ENCODE measurements at regions not wholly inside any gene's neighbourhood (a gene's known extent, or its start where the extent isn't known, plus 50 kb on each side); places are given as distances from the start of the nearest gene placed in this dataset.

- Histone ChIP-seq H3K9me3 (no peaks in the 10 kb centered on the region), H3K4me3 (no peak overlapping the region), H3K27me3 (peaks cover 7% of the 10 kb centered on the region), H3K36me3 (no peaks in the 10 kb centered on the region)
- DNase-seq = no peak
These were observed 65.4 kb downstream of the UBIAD1 start for GRCh38 chr1:11338284-11338924.

DNA sequence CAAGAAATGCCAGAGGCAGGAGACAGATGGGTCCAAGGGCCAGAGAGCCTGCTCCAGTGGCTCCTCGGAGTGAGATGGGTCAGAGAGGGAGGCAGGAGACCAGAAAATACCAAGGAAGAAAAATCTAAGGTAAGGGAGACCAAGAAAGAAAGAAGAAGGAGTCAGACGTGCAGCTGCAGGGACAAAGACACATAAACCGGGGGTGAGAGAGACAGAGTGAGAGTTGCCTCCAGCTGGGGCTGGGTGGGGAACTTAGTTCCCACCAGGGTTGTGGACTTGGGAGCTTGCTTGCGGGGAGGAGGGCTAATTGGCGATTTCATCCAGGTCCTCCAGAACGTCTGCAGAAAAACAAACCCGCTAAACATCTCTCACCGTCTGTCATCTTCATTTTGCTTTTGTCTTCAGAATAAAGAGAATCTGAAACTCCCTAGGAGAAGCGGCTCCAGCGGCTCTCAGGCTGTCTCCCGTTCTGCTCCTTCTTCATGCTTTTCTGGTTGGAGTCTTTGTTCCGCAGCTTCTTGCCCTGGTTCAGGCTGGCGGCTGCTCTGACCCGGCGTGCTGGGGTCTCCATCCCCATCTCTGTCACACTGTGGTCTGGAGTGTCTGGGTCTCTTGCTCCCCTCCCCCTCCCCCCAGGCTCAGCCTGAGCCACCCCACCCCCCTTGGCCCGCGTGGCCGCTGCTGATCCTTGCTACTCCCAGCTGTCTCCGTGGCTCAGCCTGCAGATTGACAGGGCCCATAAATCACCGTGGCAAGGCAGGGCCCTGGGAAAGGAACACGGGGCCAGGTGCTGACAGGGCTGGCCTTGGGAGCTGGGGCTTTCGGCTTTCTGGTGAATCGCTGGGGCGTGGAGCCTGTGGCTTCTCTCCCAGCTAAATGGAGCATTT is 66.6 kb downstream of the UBIAD1 start:
- Histone ChIP-seq H3K36me3 (no peaks in the 10 kb centered on the region), H3K4me3 (no peak overlapping the region), H3K27me3 (peaks cover 7% of the 10 kb centered on the region), H3K9me3 (no peaks in the 10 kb centered on the region)
- no peak for DNase-seq

DNA sequence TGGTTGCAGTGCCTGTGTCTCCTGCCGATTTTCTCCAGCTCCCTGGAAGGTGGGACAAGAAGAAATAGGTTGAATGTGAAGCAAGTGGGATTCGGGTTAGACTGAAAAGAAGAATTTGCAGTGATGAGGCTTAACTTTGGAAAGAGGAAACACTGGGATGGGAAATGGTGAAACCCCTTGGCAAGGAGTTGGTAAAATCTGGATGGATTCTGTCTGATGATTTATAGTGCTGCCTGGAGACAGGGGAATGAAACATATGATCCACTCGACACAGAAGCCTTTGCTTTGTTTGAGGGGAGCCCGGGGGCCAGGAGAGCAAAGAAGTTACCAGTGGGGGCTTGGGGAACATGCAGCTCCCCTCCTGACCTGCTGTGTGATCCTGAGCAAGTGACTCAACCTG is 67.2 kb downstream of the UBIAD1 start:
- Histone ChIP-seq H3K4me3 (no peak overlapping the region), H3K27me3 (peaks cover 7% of the 10 kb centered on the region), H3K36me3 (no peaks in the 10 kb centered on the region), H3K9me3 (no peaks in the 10 kb centered on the region)
- DNase-seq = no peak

- H3K4me3 ChIP-seq = no peak overlapping the region
- H3K36me3 ChIP-seq = no peaks in the 10 kb centered on the region
- H3K9me3 ChIP-seq = no peaks in the 10 kb centered on the region
- no peak for DNase-seq
- peaks cover 7% of the 10 kb centered on the region for H3K27me3 ChIP-seq
These were observed 69.0 kb downstream of the UBIAD1 start for GRCh38 chr1:11341901-11342552.

DNA sequence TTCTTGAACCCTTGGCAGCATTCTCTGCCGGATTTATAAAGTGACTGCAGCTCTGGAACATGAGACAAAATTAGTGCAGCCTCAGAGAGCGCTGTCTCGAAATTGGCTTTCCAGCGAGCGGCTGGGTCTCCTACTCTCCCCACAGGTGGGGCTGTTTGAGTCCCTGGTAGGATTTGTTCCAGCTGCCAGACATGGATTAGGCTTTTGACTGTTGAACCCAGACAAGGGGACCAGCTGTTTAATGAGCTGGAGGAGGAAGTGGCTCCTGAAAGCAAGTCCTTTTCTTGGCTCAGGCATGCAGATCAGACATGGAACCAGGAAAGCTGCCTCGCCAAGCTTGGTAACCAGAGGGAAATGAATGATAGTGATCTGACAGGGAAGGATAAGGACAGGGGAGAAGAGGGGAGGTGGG is 69.6 kb downstream of the UBIAD1 start:
- peaks cover 7% of the 10 kb centered on the region for H3K27me3 ChIP-seq
- H3K9me3 ChIP-seq = no peaks in the 10 kb centered on the region
- no peak overlapping the region for H3K4me3 ChIP-seq
- no peak for DNase-seq
- H3K36me3 ChIP-seq = no peaks in the 10 kb centered on the region

- Histone ChIP-seq H3K4me3 (no peak overlapping the region), H3K36me3 (no peaks in the 10 kb centered on the region), H3K27me3 (no peaks in the 10 kb centered on the region), H3K9me3 (no peaks in the 10 kb centered on the region)
- DNase-seq = no peak
These were observed 73.1 kb downstream of the UBIAD1 start for GRCh38 chr1:11345971-11346715.

- Histone ChIP-seq H3K27me3 (no peaks in the 10 kb centered on the region; the same call in 1 of the 2 replicates), H3K9me3 (no peaks in the 10 kb centered on the region), H3K36me3 (no peaks in the 10 kb centered on the region), H3K4me3 (no peak overlapping the region)
- DNase-seq = no peak
These were observed 77.3 kb downstream of the UBIAD1 start for GRCh38 chr1:11350265-11350664.

DNA sequence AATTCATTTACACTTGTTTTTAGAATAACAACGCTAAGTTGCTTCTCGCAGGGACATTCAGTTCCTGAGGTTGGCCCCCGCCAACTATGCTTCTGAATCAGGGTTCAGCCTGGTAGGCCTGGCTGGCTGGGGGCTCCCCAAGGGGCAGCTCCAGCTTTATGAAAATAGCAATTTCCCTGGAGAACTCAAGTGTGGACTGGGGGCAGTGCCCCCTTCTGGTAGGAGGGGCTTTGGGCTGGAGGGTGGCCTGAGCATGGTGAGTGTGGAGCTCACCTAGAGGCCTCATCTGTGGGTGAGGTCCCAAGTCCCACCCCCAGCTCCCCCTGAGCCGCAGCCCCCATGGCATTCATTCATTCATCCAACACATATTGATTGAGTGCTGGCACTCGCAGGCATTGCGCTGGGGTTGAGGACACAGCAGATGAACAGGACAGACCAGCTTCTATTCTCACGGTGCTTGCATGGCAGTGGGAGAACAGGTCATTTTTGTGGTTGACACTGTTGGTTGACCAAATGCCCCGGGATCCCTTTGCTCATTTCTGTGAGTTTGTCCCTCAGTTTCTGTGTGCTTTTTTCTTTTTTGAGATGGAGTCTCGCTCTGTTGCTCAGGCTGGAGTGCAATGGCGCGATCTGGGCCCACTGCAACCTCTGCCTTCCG is 79.2 kb downstream of the UBIAD1 start:
- H3K36me3 ChIP-seq = no peaks in the 10 kb centered on the region
- no peaks in the 10 kb centered on the region; the same call in 1 of the 2 replicates for H3K27me3 ChIP-seq
- DNase-seq = no peak
- H3K4me3 ChIP-seq = no peak overlapping the region
- H3K9me3 ChIP-seq = no peaks in the 10 kb centered on the region

DNA sequence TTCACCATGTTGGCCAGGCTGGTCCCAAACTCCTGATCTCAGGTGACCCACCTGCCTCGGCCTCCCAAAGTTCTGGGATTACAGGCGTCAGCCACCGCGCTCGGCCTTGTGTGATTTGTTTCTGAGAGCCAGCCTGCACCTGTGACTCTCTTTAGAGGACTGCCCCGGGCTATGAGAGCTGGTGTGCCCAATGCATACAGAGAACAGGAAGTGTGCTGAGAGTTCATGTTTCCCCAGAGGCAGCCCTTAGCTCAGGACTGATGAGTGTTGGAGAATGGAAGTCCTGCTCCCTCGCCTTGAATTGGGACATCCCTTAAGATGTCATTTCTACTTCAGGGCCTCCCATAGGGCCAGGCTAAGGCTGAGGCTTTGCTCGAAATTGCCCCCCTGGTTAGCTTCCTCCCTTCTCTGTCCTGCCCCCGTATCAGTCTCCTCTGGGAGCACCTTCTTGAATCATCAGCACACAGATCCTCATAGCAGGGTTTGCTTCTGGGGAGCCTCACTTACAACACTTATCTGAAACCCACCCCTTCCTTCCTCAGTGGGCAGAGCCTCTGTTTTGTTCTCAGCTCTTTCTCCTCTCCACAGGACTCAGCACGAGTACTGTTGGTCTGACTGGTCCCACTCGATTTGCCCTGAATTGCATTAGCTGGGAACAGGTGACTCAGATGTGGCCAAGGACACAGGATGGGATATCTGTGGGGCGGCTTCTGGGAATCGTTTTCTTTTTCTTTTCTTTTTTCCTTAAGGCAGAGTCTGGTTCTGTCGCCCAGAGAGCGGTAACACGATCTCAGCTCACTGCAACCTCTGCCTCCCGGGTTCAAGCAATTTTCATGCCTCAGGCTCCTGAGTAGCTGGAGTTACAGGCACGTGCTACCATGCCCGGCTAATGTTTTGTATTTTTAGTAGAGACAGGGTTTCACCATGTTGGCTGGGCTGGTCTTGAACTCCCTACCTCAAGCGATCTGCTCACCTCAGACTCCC is 80.1 kb downstream of the UBIAD1 start:
- no peaks in the 10 kb centered on the region for H3K9me3 ChIP-seq
- DNase-seq = no peak
- H3K36me3 ChIP-seq = no peaks in the 10 kb centered on the region
- H3K4me3 ChIP-seq = no peak overlapping the region
- H3K27me3 ChIP-seq = no peaks in the 10 kb centered on the region; the same call in 1 of the 2 replicates

GRCh38 chr1:11354893-11355553 is 82.0 kb downstream of the UBIAD1 start:
- H3K4me3 ChIP-seq = no peak overlapping the region
- no peak for DNase-seq
- H3K36me3 ChIP-seq = no peaks in the 10 kb centered on the region
- no peaks in the 10 kb centered on the region for H3K9me3 ChIP-seq
- no peaks in the 10 kb centered on the region; the same call in 1 of the 2 replicates for H3K27me3 ChIP-seq

- DNase-seq = no peak
- no peaks in the 10 kb centered on the region for H3K36me3 ChIP-seq
- H3K9me3 ChIP-seq = no peaks in the 10 kb centered on the region
- no peak overlapping the region for H3K4me3 ChIP-seq
- no peaks in the 10 kb centered on the region; the same call in 1 of the 2 replicates for H3K27me3 ChIP-seq
These were observed 82.8 kb downstream of the UBIAD1 start for GRCh38 chr1:11355559-11356475.

GRCh38 chr1:11357276-11357675 is 84.3 kb downstream of the UBIAD1 start:
- H3K36me3 ChIP-seq = no peaks in the 10 kb centered on the region
- no peak overlapping the region for H3K4me3 ChIP-seq
- H3K9me3 ChIP-seq = no peaks in the 10 kb centered on the region
- H3K27me3 ChIP-seq = no peaks in the 10 kb centered on the region; the same call in 1 of the 2 replicates
- DNase-seq = no peak

- no peaks in the 10 kb centered on the region for H3K36me3 ChIP-seq
- H3K27me3 ChIP-seq = no peaks in the 10 kb centered on the region; the same call in 1 of the 2 replicates
- no peak overlapping the region for H3K4me3 ChIP-seq
- H3K9me3 ChIP-seq = no peaks in the 10 kb centered on the region
- no peak for DNase-seq
These were observed 86.0 kb downstream of the UBIAD1 start for GRCh38 chr1:11358984-11359383.

- Histone ChIP-seq H3K36me3 (no peaks in the 10 kb centered on the region), H3K9me3 (no peaks in the 10 kb centered on the region), H3K27me3 (no peaks in the 10 kb centered on the region), H3K4me3 (no peak overlapping the region)
- no peak for DNase-seq
These were observed 89.6 kb downstream of the UBIAD1 start for GRCh38 chr1:11362547-11363021.
